ENCODE measurements at regions not wholly inside any gene's neighbourhood (a gene's known extent, or its start where the extent isn't known, plus 50 kb on each side); places are given as distances from the start of the nearest gene placed in this dataset.
A peak's percentile ranks its signal among the peaks of the same experiment; 100 is the strongest.

DNA sequence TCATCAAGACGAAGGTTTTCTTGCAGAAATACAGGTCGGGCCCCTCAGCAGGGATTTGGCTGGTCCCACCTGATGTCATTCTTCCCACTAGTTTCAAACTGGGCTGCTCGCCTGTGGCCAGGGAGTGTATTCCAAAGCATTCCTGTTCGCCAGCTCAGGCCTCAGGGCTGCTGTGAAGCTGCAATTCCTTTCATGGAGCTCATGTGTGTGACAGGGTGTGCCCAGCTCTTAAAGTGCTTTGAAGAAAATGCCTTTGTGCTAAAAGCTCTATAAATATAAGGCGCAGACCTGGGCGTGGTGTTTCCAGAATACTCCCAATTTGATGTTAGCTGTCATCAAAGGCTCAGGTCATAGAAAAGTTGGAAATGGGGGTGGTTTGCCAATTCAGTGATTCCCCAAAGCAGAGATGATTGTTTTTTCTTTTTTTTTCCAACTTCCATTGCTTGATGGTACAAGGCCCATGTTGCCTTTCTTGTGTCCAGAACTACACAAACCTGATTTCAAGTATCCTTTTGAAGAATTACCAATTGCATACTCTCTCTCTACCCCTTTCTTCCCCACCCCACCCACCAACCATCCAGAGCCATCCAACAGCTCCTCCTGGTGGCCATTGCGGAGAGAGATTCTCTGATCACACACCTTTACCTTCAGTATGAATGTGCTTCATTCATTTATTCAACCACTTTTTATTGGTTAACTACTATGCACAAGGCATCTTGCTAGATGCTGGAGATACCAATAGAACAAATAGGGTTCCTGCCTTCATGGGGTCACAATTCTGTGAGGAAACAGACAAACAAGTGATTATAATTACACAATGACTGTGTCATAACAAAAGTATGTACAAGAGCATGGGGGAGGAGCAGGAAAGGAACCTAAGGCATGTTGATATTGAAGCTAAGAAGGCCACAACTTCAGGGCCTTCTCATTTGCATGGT lies 297.3 kb upstream of the LYZL1 start:
- TF ChIP-seq, protein P1, sequence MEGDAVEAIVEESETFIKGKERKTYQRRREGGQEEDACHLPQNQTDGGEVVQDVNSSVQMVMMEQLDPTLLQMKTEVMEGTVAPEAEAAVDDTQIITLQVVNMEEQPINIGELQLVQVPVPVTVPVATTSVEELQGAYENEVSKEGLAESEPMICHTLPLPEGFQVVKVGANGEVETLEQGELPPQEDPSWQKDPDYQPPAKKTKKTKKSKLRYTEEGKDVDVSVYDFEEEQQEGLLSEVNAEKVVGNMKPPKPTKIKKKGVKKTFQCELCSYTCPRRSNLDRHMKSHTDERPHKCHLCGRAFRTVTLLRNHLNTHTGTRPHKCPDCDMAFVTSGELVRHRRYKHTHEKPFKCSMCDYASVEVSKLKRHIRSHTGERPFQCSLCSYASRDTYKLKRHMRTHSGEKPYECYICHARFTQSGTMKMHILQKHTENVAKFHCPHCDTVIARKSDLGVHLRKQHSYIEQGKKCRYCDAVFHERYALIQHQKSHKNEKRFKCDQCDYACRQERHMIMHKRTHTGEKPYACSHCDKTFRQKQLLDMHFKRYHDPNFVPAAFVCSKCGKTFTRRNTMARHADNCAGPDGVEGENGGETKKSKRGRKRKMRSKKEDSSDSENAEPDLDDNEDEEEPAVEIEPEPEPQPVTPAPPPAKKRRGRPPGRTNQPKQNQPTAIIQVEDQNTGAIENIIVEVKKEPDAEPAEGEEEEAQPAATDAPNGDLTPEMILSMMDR (optimal IDR thresholded peaks at IDR 0.05 in 1 of 3, IDR thresholded peaks at IDR 0.05 in 1 of 3, conservative IDR thresholded peaks at IDR 0.05 in 1 of 3; ENCODE audit: extremely low read depth in 1 of 3, insufficient read depth in 2 of 3, low read length in 3 of 3): peak; percentile 74 to 85 (median 81)
- TF ChIP-seq EZH2 (IDR thresholded peaks at IDR 0.05; ENCODE audit: low read length): no peak
